ENCODE measurements at regions not wholly inside any gene's neighbourhood (a gene's known extent, or its start where the extent isn't known, plus 50 kb on each side); places are given as distances from the start of the nearest gene placed in this dataset.

- H3K4me3 Mint-ChIP-seq = no peak overlapping the region
- H3K36me3 Mint-ChIP-seq (ENCODE audit: low read depth) = no peaks in the 10 kb centered on the region
- no peaks in the 10 kb centered on the region for H3K4me1 Mint-ChIP-seq
- intact Hi-C loops (cut with micrococcal nuclease) = no loop called here
- H3K27ac Mint-ChIP-seq = no peak overlapping the region
- no peaks in the 10 kb centered on the region for H3K27me3 Mint-ChIP-seq
- H3K9me3 Mint-ChIP-seq = no peaks in the 10 kb centered on the region
- no peak for DNase-seq
These were observed 664.7 kb downstream of the ACTL7B start for GRCh38 chr9:108191065-108191464.

GRCh38 chr9:108188976-108189375, 666.8 kb downstream of the ACTL7B start:
- DNase-seq = no peak
- Mint-ChIP-seq H3K36me3 (ENCODE audit: low read depth) (no peaks in the 10 kb centered on the region), H3K27ac (no peak overlapping the region), H3K27me3 (no peaks in the 10 kb centered on the region), H3K4me3 (no peak overlapping the region), H3K9me3 (no peaks in the 10 kb centered on the region), H3K4me1 (no peaks in the 10 kb centered on the region)
- intact Hi-C loops (cut with micrococcal nuclease) = no loop called here

GRCh38 chr9:108188482-108188881, 667.3 kb downstream of the ACTL7B start:
- H3K4me1 Mint-ChIP-seq = no peaks in the 10 kb centered on the region
- H3K27me3 Mint-ChIP-seq = no peaks in the 10 kb centered on the region
- H3K4me3 Mint-ChIP-seq = no peak overlapping the region
- H3K9me3 Mint-ChIP-seq = no peaks in the 10 kb centered on the region
- no peak for DNase-seq
- intact Hi-C loops (cut with micrococcal nuclease) = no loop called here
- no peak overlapping the region for H3K27ac Mint-ChIP-seq
- no peaks in the 10 kb centered on the region for H3K36me3 Mint-ChIP-seq (ENCODE audit: low read depth)

GRCh38 chr9:108186642-108187395, 669.0 kb downstream of the ACTL7B start:
- H3K36me3 Mint-ChIP-seq (ENCODE audit: low read depth) = no peaks in the 10 kb centered on the region
- H3K27ac Mint-ChIP-seq = no peak overlapping the region
- DNase-seq = no peak
- H3K9me3 Mint-ChIP-seq = no peaks in the 10 kb centered on the region
- H3K27me3 Mint-ChIP-seq = no peaks in the 10 kb centered on the region
- no peaks in the 10 kb centered on the region for H3K4me1 Mint-ChIP-seq
- no peak overlapping the region for H3K4me3 Mint-ChIP-seq
- intact Hi-C loops (cut with micrococcal nuclease) = no loop called here

DNA sequence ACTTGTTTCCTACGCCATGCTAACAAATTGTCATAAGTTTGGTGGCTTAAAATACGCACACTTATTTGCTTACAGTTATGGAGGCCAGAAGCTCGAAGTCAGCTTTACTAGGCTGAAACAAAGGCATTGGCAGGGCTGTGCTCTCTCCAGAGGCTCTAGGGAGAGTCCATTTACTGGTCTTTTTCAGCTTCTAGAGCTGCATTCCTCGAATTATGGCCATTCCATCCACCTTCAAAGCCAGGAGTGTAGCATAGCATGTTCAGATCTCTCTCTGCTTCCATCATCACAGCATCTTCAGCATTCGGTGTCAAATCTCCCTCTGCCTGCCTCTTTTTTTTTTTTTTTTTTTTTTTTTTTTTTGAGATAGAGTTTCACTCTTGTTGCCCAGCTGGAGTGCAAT, 670.2 kb downstream of the ACTL7B start:
- H3K27me3 Mint-ChIP-seq = no peaks in the 10 kb centered on the region
- H3K27ac Mint-ChIP-seq = no peak overlapping the region
- no peaks in the 10 kb centered on the region for H3K36me3 Mint-ChIP-seq (ENCODE audit: low read depth)
- no peaks in the 10 kb centered on the region for H3K4me1 Mint-ChIP-seq
- intact Hi-C loops (cut with micrococcal nuclease) = no loop called here
- DNase-seq = no peak
- no peaks in the 10 kb centered on the region for H3K9me3 Mint-ChIP-seq
- no peak overlapping the region for H3K4me3 Mint-ChIP-seq

GRCh38 chr9:108184941-108185340, 670.8 kb downstream of the ACTL7B start:
- Mint-ChIP-seq H3K4me1 (no peaks in the 10 kb centered on the region), H3K27ac (no peak overlapping the region), H3K36me3 (ENCODE audit: low read depth) (no peaks in the 10 kb centered on the region), H3K4me3 (no peak overlapping the region), H3K9me3 (no peaks in the 10 kb centered on the region), H3K27me3 (no peaks in the 10 kb centered on the region)
- intact Hi-C loops (cut with micrococcal nuclease) = no loop called here
- DNase-seq = no peak

DNA sequence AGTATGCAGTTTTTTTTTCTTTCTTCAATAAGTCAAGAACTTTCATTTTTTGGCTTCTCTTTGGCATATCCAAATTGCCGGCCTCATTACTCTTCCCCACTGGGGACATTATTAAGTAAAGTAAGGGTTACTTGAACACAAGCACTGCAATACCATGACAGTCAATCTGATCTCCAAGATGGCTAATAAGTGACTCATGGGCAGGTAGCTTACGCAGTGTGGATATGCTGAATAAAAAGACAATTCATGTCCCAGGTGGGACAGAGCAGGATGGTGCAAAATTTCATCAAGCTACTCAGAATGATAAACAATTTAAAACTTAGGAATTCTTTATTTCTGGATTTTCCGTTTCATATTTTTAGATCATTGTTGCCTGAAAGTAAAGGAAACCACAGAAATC, 671.8 kb downstream of the ACTL7B start:
- H3K27me3 Mint-ChIP-seq = no peaks in the 10 kb centered on the region
- no peaks in the 10 kb centered on the region for H3K4me1 Mint-ChIP-seq
- no peak overlapping the region for H3K27ac Mint-ChIP-seq
- intact Hi-C loops (cut with micrococcal nuclease) = no loop called here
- no peak for DNase-seq
- no peaks in the 10 kb centered on the region for H3K36me3 Mint-ChIP-seq (ENCODE audit: low read depth)
- no peaks in the 10 kb centered on the region for H3K9me3 Mint-ChIP-seq
- H3K4me3 Mint-ChIP-seq = no peak overlapping the region

- Mint-ChIP-seq H3K36me3 (ENCODE audit: low read depth) (no peaks in the 10 kb centered on the region), H3K27me3 (no peaks in the 10 kb centered on the region), H3K4me1 (no peaks in the 10 kb centered on the region), H3K27ac (no peak overlapping the region), H3K4me3 (no peak overlapping the region), H3K9me3 (no peaks in the 10 kb centered on the region)
- intact Hi-C loops (cut with micrococcal nuclease) = no loop called here
- DNase-seq = no peak
These were observed 672.8 kb downstream of the ACTL7B start for GRCh38 chr9:108182950-108183381.

GRCh38 chr9:108182270-108182669, 673.5 kb downstream of the ACTL7B start:
- no peak for DNase-seq
- Mint-ChIP-seq H3K27ac (no peak overlapping the region), H3K9me3 (no peaks in the 10 kb centered on the region), H3K27me3 (no peaks in the 10 kb centered on the region), H3K4me1 (no peaks in the 10 kb centered on the region), H3K4me3 (no peak overlapping the region), H3K36me3 (ENCODE audit: low read depth) (no peaks in the 10 kb centered on the region)
- intact Hi-C loops (cut with micrococcal nuclease) = no loop called here

GRCh38 chr9:108181441-108181840, 674.3 kb downstream of the ACTL7B start:
- H3K9me3 Mint-ChIP-seq = no peaks in the 10 kb centered on the region
- intact Hi-C loops (cut with micrococcal nuclease) = no loop called here
- H3K27ac Mint-ChIP-seq = no peak overlapping the region
- H3K4me1 Mint-ChIP-seq = no peaks in the 10 kb centered on the region
- DNase-seq = no peak
- H3K4me3 Mint-ChIP-seq = no peak overlapping the region
- H3K27me3 Mint-ChIP-seq = no peaks in the 10 kb centered on the region
- no peaks in the 10 kb centered on the region for H3K36me3 Mint-ChIP-seq (ENCODE audit: low read depth)

- H3K9me3 Mint-ChIP-seq = no peaks in the 10 kb centered on the region
These were observed 675.2 kb downstream of the ACTL7B start for GRCh38 chr9:108180541-108180940.

DNA sequence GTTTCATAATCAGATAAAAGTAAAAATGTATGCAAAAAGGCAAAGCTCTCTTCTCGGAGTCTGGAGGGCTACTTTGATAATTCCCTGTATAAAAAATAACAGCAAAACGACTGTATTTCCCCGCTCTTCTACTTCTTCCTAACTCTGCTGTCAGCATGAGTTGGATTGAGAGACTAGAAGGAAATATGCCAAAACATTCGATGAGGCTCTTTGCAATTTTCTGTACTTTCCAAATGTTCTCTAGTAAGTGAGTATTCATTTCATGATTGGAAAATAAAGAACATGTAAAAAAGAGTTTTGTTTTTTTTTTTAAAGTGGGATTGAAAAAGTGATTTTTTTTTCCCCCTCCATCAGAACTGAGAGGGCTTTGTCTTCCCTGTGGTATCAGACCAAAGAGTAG, 677.5 kb downstream of the ACTL7B start:
- Mint-ChIP-seq H3K4me3 (no peak overlapping the region), H3K4me1 (no peaks in the 10 kb centered on the region), H3K27me3 (no peaks in the 10 kb centered on the region), H3K36me3 (ENCODE audit: low read depth) (no peaks in the 10 kb centered on the region), H3K27ac (no peak overlapping the region), H3K9me3 (no peaks in the 10 kb centered on the region)
- intact Hi-C loops (cut with micrococcal nuclease) = no loop called here
- no peak for DNase-seq

More at GRCh38 chr9:108180541-108180940, 675.2 kb downstream of the ACTL7B start:
- no peaks in the 10 kb centered on the region for H3K4me1 Mint-ChIP-seq
- no peak overlapping the region for H3K27ac Mint-ChIP-seq
- intact Hi-C loops (cut with micrococcal nuclease) = no loop called here
- no peaks in the 10 kb centered on the region for H3K27me3 Mint-ChIP-seq
- H3K36me3 Mint-ChIP-seq (ENCODE audit: low read depth) = no peaks in the 10 kb centered on the region
- no peak overlapping the region for H3K4me3 Mint-ChIP-seq
- DNase-seq = no peak

DNA sequence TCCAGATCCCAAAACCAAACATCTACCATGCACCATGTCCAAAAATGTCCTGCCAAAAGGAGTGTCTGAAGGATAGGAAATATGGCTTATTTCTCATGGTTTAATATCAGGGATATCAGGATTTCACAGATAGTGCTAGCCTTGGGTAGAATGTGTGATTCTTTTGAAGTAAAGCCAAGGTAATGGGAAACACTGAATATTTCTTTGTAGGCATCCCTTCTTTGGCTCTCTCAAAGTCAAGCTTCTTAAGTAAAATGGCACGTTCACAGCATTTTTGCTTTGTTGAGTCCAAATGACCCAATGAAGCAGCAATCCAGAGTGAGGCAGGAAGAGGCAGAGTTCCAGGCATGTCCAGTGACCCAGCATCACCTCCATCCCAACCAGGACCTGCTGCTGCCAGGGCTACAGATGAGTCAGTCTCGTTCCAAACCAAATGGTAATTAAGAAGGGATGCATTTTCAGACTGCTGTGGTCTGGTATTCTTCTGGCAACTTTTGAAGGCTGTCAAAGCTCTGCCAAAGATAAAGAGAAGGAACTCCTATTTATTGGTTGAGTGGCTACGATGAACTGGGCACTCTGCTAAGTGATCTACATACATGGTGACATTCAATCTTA, 678.8 kb upstream of the KLF4 start:
- Mint-ChIP-seq H3K27ac (no peak overlapping the region), H3K36me3 (ENCODE audit: low read depth) (no peaks in the 10 kb centered on the region), H3K27me3 (no peaks in the 10 kb centered on the region), H3K4me1 (no peaks in the 10 kb centered on the region), H3K4me3 (no peak overlapping the region), H3K9me3 (peaks cover 5% of the 10 kb centered on the region)
- intact Hi-C loops (cut with micrococcal nuclease) = no loop called here
- no peak for DNase-seq

GRCh38 chr9:108167136-108167900, 677.7 kb upstream of the KLF4 start:
- no peaks in the 10 kb centered on the region for H3K27me3 Mint-ChIP-seq
- H3K9me3 Mint-ChIP-seq = peaks cover 5% of the 10 kb centered on the region
- DNase-seq = no peak
- intact Hi-C loops (cut with micrococcal nuclease) = no loop called here
- H3K27ac Mint-ChIP-seq = no peak overlapping the region
- H3K4me1 Mint-ChIP-seq = no peaks in the 10 kb centered on the region
- no peak overlapping the region for H3K4me3 Mint-ChIP-seq
- H3K36me3 Mint-ChIP-seq (ENCODE audit: low read depth) = no peaks in the 10 kb centered on the region

All from activated CD4-positive, alpha-beta T cell treated with anti-CD3 and anti-CD28 coated beads, Interleukin-2, amount 10 ng/mL, durations not matched to agents 24 days and 14 days (primary cell).